ENCODE measurements at regions not wholly inside any gene's neighbourhood (a gene's known extent, or its start where the extent isn't known, plus 50 kb on each side); places are given as distances from the start of the nearest gene placed in this dataset.

GRCh38 chr22:47762141-47762540, 999.7 kb downstream of the TBC1D22A start:
- no peak for DNase-seq (ENCODE audit: low read depth)

DNA sequence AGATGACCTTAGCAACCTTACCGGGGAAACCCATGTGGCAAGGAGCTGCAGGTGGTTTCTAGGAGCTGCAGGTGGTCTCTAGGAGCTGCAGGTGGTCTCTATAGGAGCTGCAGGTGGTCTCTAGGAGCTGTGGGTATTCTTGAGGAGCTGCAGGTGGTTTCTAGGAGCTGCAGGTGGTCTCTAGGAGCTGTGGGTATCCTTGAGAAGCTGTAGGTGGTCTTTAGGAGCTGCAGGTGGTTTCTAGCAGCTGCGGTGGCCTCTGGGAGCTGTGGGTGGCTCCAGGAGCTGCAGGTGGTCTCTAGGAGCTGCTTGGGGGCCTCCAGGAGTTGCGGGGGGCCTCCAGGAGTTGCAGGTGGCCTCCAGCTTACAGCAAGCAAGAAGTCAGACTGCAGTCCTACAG, 997.5 kb downstream of the TBC1D22A start:
- no peak for DNase-seq (ENCODE audit: low read depth)

DNA sequence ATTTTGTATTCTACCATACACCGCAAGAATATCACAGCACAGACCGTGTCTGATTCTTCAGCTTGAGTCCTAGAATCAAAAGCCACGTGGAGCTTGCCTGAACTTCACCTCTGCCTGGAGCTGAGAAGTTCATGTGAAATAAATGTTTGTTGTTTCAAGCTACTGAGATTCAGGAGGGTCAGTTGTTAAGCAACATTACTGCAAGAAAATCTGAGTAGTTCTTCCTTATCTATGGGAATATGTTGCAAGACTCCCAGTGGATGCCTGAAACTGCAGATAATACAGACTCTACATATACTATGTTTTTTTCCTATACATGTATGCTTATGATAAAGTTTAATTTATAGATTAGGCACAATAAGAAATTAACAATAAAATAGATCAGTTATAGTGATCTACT, 995.3 kb downstream of the TBC1D22A start:
- DNase-seq (ENCODE audit: low read depth), result no peak

DNA sequence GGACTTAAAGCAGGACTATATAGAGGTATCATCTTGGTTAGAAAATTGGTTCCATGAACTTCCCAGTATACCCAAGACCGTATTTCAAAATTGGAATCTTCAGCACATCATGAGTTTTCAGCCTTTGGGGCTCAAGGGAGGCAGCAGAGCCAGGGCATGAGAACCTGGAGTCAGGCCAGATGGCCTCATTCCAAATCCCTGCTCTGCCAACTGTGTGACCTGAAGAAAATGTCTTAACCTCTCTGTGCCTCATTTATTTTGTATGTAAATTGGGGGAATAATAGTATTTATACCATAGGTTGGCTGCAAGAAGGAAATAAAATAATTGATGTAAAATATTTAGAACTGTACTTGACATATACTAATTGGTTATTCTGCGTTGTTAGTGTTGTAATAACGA, 987.6 kb downstream of the TBC1D22A start:
- DNase-seq (ENCODE audit: low read depth), result no peak

- DNase-seq (ENCODE audit: low read depth), result no peak
Measured at GRCh38 chr22:47748957-47749356, 986.5 kb downstream of the TBC1D22A start.

DNA sequence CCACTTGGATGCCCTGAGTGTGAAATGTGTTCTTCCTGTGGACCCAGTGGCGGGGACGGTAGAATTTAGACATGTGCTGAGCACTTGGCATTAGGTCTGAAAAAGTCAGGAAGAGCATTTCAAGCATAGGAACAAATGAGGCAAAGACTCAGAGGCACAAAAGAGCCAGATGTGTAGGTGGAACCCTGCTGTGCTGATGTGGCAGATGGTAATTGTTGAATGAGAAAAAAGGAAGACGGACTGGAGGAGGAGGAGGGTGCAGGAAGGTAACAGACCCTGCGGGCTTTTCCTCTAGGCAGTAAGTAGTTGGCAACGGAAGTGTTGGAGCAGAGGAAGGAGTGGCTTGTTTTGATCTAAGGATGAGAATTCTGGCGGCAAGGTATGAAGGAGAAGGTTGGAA, 985.8 kb downstream of the TBC1D22A start:
- DNase-seq (ENCODE audit: low read depth), result no peak

DNA sequence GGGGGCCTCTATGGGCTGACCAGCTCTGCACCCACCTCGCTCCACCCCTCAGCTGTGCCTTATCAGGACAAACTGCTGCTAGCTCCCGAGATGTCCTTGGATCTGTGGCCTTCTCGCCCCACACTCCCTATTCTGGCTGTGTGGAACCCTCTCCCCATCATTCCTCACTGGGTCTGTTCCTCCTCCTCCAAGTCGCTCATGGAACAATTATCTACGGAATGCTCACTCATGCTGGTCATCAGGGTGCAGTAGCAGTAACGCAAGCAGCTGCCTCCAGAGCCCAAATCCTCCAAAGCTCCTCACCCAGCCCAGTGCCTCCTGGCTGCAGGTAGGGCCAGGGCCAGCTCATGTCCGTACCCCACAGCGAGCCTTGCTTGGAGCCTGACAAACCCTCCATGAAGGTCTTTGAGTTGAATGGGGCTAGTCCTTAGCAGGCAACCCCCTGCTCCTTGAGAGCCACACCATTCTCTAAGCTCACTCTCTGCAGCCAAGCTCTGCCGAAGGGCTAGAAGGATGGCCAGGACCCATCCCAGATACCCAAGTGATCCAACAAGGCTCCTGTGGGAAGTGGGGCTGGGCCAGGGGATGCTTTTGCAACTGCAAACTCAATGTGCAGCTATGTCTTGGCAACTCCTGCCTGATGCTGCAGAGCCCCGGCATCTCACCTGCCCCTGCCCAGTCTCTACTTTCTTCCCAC, 977.8 kb downstream of the TBC1D22A start:
- DNase-seq (ENCODE audit: low read depth), result no peak

DNA sequence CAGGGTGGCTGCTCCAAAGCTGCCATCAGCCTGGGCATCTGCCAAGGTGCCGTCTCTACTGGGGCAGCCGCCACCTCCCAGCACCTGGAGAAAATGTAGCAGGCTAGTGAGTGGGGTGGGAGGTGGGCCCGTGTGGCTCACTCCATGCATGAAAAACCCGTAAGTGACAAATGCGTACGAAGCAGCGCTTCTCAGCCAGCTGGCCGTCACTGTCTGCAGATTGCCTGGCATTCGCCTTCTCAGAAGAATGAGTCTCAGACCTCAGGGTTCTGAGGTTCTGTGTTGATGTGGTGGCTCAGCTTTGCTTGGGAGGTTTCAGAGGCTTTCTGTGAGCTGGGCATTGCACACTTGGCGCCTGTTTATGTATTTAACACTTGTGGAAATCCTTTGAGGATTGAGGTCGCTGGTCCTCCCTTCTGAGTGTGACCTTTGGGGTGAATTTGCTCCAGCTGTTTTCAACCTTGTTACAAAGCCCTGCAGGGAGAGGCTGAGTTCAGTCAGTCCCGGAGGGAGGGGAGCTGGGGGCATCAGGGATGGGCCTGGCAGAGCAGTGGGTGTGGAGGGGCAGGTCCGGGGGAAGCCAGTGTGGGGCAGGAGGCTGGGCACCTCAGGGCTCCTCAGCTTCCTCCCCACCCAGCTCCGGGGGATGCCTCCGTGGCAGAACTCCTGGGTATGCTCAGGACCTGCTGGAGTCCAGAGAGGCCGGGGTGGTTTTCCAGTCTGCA, 977.0 kb downstream of the TBC1D22A start:
- DNase-seq (ENCODE audit: low read depth), result no peak

GRCh38 chr22:47738472-47739013, 976.1 kb downstream of the TBC1D22A start:
- DNase-seq (ENCODE audit: low read depth), result no peak

- no peak for DNase-seq (ENCODE audit: low read depth)
Measured at GRCh38 chr22:47736186-47737034, 974.0 kb downstream of the TBC1D22A start.

- DNase-seq (ENCODE audit: low read depth), result no peak
Measured at GRCh38 chr22:47734511-47734910, 972.1 kb downstream of the TBC1D22A start.

DNA sequence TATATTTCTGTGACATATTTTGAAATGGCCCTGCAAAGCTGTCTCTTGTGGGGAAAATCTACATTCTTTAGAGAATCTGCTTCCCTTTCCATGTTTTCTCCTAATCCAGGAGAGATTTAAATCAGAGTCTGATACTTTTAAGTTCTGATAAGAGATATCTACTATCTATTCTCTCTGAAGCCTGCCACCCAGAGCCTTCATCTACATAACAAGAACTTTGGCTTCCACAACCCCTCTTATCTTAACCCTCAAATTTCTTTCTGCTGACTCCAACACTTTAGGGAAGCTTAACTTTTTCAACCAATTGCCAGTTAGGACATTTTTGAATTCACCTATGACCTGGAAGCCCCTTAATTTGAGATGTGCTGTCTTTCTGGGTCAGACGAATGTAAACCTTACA, 965.2 kb downstream of the TBC1D22A start:
- DNase-seq (ENCODE audit: low read depth), result no peak

DNA sequence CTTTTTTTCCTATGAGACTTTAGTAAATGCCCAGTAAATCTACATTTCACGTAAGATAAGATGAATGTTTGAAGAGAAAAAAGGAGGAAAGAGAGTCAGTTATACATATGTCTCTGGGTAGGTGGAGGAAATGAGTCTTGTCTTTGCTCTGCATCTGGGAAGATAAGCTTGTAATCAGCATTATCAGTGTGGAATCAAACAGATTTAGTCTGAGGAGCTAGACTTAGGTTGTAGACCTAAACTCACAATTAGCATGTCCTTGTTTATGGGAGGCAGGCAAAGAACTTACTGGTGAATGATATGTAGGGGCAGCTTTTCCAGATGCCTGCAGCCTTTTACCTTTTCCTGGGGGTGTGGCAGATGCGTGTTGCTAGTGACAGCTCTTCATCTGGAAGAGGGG, 962.3 kb downstream of the TBC1D22A start:
- DNase-seq (ENCODE audit: low read depth), result no peak

DNA sequence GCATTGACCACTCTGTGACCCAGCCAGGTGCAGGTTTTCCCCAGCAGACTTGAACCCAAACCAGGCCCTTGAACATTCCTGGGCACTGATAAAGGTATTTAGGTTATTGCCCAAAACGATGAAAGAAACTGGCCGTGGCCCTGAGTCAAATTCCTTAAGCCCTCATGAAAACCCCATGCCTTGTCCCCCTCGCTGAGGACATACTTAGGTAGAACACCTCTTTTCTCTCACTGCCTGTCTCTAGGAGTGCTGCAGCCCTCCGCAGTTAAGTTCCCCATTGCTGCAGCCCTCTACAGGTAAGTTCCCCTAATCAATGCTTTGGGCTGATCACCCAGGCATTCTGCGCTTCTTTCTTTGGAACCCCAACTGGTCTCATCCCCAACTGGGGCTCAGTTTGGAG, 961.6 kb downstream of the TBC1D22A start:
- DNase-seq (ENCODE audit: low read depth), result no peak

DNA sequence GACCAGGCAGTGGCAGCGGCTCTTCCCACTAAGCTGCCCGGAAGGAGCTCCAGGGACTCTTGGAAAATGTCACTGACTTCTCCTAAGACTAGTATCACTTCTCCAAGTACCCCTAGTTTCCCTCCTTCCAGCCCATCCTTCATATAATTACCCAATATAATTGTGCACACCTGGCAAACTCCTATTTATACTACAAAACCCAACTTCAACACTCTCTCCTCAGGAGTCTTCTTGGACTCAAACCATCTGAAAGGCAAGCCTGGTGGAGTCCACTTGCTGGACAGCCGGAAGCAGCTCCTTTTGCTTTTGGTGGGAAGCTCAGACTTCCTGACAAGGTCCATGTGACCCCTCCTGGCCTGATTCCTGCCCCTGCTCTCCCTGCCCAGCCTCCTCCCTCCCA, 955.9 kb downstream of the TBC1D22A start:
- no peak for DNase-seq (ENCODE audit: low read depth)

DNA sequence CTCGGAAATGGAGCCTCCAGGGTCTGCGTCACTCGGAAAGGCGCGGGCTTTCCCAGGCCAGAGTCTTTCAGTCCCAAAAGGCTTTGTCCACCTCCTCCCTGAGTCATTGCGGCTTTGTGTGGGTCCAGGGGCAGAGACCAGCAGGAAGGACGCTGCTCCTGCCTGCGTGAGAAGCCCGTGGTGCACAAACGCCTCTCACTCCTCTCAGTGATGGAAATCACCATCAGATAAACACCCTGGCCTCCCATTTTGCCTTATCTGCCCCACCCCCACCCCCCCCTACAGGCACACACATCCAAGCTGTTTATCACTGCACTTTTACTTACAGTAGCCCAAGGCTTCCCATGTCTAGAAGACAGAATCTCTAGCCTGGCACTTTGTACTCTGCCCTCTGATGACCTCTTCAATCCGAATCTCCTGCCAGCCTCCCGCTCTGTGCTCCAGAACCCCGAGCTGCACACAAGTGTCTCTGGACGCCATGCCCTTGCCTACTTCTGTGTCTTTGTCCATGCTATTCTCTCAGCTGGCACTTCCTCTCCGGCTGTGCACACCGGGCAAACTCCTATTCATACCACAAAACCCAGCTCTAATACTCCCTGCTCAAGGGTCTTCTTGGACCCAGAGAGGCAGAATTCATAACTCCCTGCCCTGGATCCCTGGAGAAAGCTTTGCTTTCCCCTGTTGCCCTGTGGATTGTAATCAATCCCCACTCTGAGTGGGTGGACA, 954.6 kb downstream of the TBC1D22A start:
- no peak for DNase-seq (ENCODE audit: low read depth)

GRCh38 chr22:47715866-47716578, 953.6 kb downstream of the TBC1D22A start:
- DNase-seq (ENCODE audit: low read depth), result no peak

DNA sequence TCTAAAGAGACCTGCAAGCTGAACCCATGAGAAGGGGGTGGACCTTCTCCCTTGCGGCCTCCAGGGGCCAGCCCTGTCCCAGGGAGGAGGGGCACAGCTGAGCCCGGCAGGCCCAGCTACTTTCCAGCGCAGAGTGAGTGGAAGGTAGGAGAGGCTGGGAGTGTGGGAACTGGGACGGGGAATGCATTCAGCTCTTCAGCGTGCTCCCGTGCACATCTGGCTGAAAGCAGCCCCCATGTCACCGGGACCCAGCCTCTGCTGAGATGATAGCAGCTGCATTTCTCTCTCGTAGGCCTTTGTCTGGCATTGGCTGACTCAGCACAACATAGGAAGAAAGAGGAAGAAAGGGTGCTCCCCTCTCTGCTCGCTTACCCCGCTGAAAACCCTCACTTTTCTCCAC, 951.5 kb downstream of the TBC1D22A start:
- DNase-seq (ENCODE audit: low read depth), result no peak

DNA sequence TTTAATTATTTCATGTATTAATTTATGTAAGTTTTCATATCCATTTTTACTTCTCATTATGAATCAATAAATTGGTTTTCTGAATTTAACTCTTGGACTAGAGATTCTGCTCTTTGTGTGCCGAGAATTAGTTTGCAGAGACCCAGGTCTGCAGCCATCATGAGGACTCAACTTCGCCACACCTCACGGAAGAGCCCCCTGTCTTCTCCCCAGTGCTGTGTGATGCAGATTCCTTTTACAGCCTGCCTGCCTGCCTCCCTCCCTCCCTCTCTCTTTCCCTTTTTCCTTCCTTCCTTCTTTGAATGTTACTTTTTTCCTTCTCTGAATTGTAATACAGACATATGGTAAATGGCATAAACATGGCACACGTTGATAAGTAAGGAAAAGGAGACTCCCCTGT, 947.7 kb downstream of the TBC1D22A start:
- no peak for DNase-seq (ENCODE audit: low read depth)

GRCh38 chr22:47705350-47705749, 942.9 kb downstream of the TBC1D22A start:
- no peak for DNase-seq (ENCODE audit: low read depth)

DNA sequence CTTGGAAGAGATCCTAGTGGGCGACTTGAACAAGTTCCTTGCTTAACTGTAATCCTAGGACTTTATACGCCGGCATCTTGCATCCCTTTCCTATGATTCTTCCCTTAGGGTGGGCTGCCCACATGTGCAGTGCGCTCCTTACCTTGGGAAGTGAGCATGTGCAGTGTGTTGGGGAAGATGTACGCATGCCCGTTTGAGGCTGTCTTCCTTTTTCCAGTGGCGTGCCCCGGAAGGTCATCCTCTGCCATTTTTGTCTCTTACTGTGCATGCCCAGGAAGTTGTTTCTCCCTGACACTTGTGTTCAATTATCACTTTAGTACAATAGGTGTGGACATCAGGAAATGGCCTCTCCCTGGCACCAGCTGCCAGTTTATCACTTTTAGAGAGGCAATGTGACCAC, 936.5 kb downstream of the TBC1D22A start:
- no peak for DNase-seq (ENCODE audit: low read depth)

All from stimulated activated CD8-positive, alpha-beta memory T cell treated with anti-CD3 and anti-CD28 coated beads, Interleukin-12 subunit alpha, Interleukin-12 subunit beta, amount 100 ng/mL, for 4 hours (primary cell).